ENCODE measurements at regions not wholly inside any gene's neighbourhood (a gene's known extent, or its start where the extent isn't known, plus 50 kb on each side); places are given as distances from the start of the nearest gene placed in this dataset.

- Histone ChIP-seq H2AK5ac (ENCODE audit: insufficient read length, low read length) (no peak overlapping the region), H4K5ac (ENCODE audit: insufficient read length, low read depth, low read length) (no peak overlapping the region), H4K8ac (replicated peaks; ENCODE audit: insufficient read length, low read depth, low read length) (no peak overlapping the region), H2BK120ac (ENCODE audit: low read depth, low read length, poor library complexity, severe bottlenecking) (no peak overlapping the region), H3K23me2 (ENCODE audit: insufficient read length, low read depth, low read length, poor library complexity, severe bottlenecking) (no peaks in the 10 kb centered on the region), H3T11ph (ENCODE audit: low read length) (no peak overlapping the region), H3K56ac (ENCODE audit: insufficient read length, low read depth, low read length) (no peak overlapping the region), H3K79me1 (ENCODE audit: insufficient read depth, low read depth, low read length, poor library complexity, severe bottlenecking) (no peaks in the 10 kb centered on the region), H3K18ac (ENCODE audit: insufficient read length, low read depth, low read length) (no peak overlapping the region), H3K9ac (ENCODE audit: extremely low read depth, insufficient read length, low read length) (no peak overlapping the region), H3K14ac (ENCODE audit: insufficient read depth, low read length) (no peak overlapping the region), H3K4me2 (ENCODE audit: insufficient read depth, insufficient read length, low read length) (no peak overlapping the region), H2BK5ac (ENCODE audit: insufficient read length, low read length) (no peak overlapping the region), H3K4me1 (ENCODE audit: insufficient read depth, low read length) (no peaks in the 10 kb centered on the region), H3K79me2 (ENCODE audit: insufficient read depth, low read length) (no peaks in the 10 kb centered on the region), H3K4ac (ENCODE audit: low read depth, low read length) (no peak overlapping the region), H2BK15ac (ENCODE audit: low read depth, low read length) (no peak overlapping the region), H2BK12ac (ENCODE audit: insufficient read length, low read depth, low read length) (no peak overlapping the region), H3K9me3 (ENCODE audit: control insufficient read depth, low read depth, low read length) (peaks cover 7% of the 10 kb centered on the region), H3K27me3 (ENCODE audit: insufficient read depth, low read length) (no peaks in the 10 kb centered on the region), H3K27ac (ENCODE audit: insufficient read length, low read depth, low read length) (no peak overlapping the region), H2AFZ (ENCODE audit: low read length) (no peak overlapping the region), H3K23ac (ENCODE audit: insufficient read length, low read depth, low read length) (no peak overlapping the region), H4K20me1 (ENCODE audit: control insufficient read depth, insufficient read depth, insufficient read length) (no peaks in the 10 kb centered on the region), H2BK20ac (ENCODE audit: low read depth, low read length, poor library complexity, severe bottlenecking) (no peak overlapping the region), H4K91ac (ENCODE audit: insufficient read length, low read depth, low read length) (no peak overlapping the region)
- H3K27ac Mint-ChIP-seq, result no peak overlapping the region
- no peaks in the 10 kb centered on the region for H3K4me1 Mint-ChIP-seq
- TF ChIP-seq CTCF (conservative IDR thresholded peaks at IDR 0.05), result no peak
- no peak for DNase-seq
- H3K36me3 Mint-ChIP-seq (ENCODE audit: insufficient read depth in 1 of 3, low read depth in 3 of 3), result peaks cover 17 to 19% (median 19%) of the 10 kb centered on the region in 3 experiments
- peaks cover 18 to 30% of the 10 kb centered on the region in 2 experiments; a peak in 4 of 5 replicates for H3K9me3 Mint-ChIP-seq
- no peak overlapping the region for H3K4me3 Mint-ChIP-seq
- WGBS (ENCODE audit: extremely low coverage, insufficient read length, low lambda C conversion rate), result no CpG with 5 or more reads among the region's 3 CpGs
- H3K27me3 Mint-ChIP-seq (ENCODE audit: low read depth), result no peaks in the 10 kb centered on the region
These were observed 736.7 kb upstream of the DPPA4 start for GRCh38 chr3:110074095-110074494.

All from H9 (cell line).